GM12878 (cell line): ENCODE measurements at regions not wholly inside any gene's neighbourhood (a gene's known extent, or its start where the extent isn't known, plus 50 kb on each side); places are given as distances from the start of the nearest gene placed in this dataset.

Experiments
- ATF2 ChIP-seq: IDR thresholded peaks from 2 replicates; pipeline ENCODE4 v1.6.1; 2012; ENCODE audit warnings: low read length, inconsistent platforms
- CEBPB ChIP-seq, 2 experiments: fragments of 150-350 bp in 1 of 2; IDR thresholded peaks; 2 replicates each; pipeline ENCODE4 v1.6.1; 2012 to 2014; ENCODE audit warnings: low read depth in 2 of 2, low read length in 2 of 2, borderline replicate concordance in 1 of 2, inconsistent platforms in 1 of 2
- CTCF ChIP-seq, 3 experiments: IDR thresholded peaks in 2 of 3; conservative IDR thresholded peaks in 1 of 3; 2 replicates each; pipeline ENCODE4 v1.5.1; 2011; ENCODE audit warnings: low read depth in 3 of 3, low read length in 3 of 3, mild to moderate bottlenecking in 3 of 3, control low read depth in 2 of 3, moderate library complexity in 2 of 3, inconsistent platforms in 1 of 3, mixed read lengths in 1 of 3; ENCODE audit not compliant: control insufficient read depth in 2 of 3, insufficient read depth in 1 of 3; ENCODE audit errors: extremely low read depth in 1 of 3
- HDAC2 ChIP-seq: fragments of 200-600 bp; sonication (generic); IDR thresholded peaks from 2 replicates; pipeline ENCODE4 v1.6.1; 2017
- POLR2A ChIP-seq: IDR thresholded peaks from 2 replicates; pipeline ENCODE4 v1.6.1; 2011; ENCODE audit warnings: low read depth, mild to moderate bottlenecking, low read length
- TF ChIP-seq, protein P1 (sequence below): fragments of 450-650 bp; IDR thresholded peaks from 2 replicates; pipeline ENCODE4 v1.6.1; 2014; ENCODE audit warnings: mild to moderate bottlenecking

DNA sequence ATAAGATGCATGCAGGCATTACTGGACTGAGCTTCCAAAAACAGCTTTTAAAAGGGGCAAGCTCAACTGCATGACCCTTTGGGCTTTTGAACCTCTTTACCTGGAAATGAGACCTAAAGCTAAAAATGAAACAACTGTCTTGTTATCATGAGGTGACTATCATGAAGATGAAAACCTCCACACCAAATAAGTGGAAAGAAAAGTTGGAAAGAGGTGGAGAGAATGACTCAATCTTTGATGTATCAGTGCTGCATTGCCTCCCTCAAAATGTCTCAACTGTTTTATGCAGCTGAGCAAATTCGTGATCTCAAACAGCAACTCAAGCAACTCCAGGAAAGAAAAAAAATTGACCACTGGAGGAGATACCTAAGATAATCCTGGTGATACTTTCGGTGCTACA is 307.1 kb downstream of the KBTBD8 start:
- no peak for TF ChIP-seq POLR2A
- TF ChIP-seq CTCF (IDR thresholded peaks at IDR 0.05 in 2 of 3, conservative IDR thresholded peaks at IDR 0.05 in 1 of 3; ENCODE audit: control insufficient read depth in 2 of 3, extremely low read depth in 1 of 3, insufficient read depth in 1 of 3, low read depth in 3 of 3, low read length in 3 of 3): no peak
- no peak for TF ChIP-seq ATF2
- TF ChIP-seq, protein P1, sequence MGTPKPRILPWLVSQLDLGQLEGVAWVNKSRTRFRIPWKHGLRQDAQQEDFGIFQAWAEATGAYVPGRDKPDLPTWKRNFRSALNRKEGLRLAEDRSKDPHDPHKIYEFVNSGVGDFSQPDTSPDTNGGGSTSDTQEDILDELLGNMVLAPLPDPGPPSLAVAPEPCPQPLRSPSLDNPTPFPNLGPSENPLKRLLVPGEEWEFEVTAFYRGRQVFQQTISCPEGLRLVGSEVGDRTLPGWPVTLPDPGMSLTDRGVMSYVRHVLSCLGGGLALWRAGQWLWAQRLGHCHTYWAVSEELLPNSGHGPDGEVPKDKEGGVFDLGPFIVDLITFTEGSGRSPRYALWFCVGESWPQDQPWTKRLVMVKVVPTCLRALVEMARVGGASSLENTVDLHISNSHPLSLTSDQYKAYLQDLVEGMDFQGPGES: no peak
- TF ChIP-seq HDAC2: no peak
- TF ChIP-seq CEBPB (IDR thresholded peaks at IDR 0.05; ENCODE audit: borderline replicate concordance in 1 of 2, low read depth in 2 of 2, low read length in 2 of 2): no peak
